HCT116 (cell line): ENCODE measurements at regions not wholly inside any gene's neighbourhood (a gene's known extent, or its start where the extent isn't known, plus 50 kb on each side); places are given as distances from the start of the nearest gene placed in this dataset.

Experiments
- ATAC-seq: fragments of 200-7000 bp; cut with Tn5 transposase; 2 replicates; pipeline ENCODE4 v1.9.1; 2020; ENCODE audit warnings: mild to moderate bottlenecking, moderate library complexity
- BruUV-seq: library from RNA; stranded (reverse); fragments of 400-500 nt; replicated peaks from 2 replicates; lab custom pipeline; 2021; lab: Mats Ljungman, UMichigan
- CTCF ChIA-PET: fragments of 300-600 bp; sonication (Branson Sonifier 250); formaldehyde crosslinking; loops from one replicate; lab custom pipeline; 2021; ENCODE audit warnings: antibody characterized with exemption; lab: Charles Lee
- POLR2A ChIA-PET: fragments of 300-600, 350-600 bp; sonication (Branson Sonifier 250); formaldehyde crosslinking; loops from one replicate; lab custom pipeline; 2021; ENCODE audit warnings: antibody characterized with exemption; lab: Charles Lee
- RAD21 ChIA-PET, 2 experiments: fragments of 300-600 bp; sonication (Branson Sonifier 250); formaldehyde crosslinking; loops; one replicate each; lab custom pipeline; 2023; ENCODE audit warnings: low total read pairs in 2 of 2; ENCODE audit not compliant: uncharacterized antibody in 2 of 2, unreplicated experiment in 2 of 2, low non-redundant PET in 1 of 2; lab: Charles Lee
- DNase-seq: peaks from one replicate; pipeline ENCODE4 v3.0.0-alpha.2; 2010; ENCODE audit warnings: low read depth, low spot score
- H2AFZ ChIP-seq: fragments of 200-600 bp; shearing (Covaris generic), sonication (generic); 2 replicates; pipeline ENCODE4 v1.6.1; 2017; ENCODE audit warnings: low read depth, mixed run types, mixed read lengths, antibody characterized with exemption, low read length; ENCODE audit not compliant: poor library complexity, severe bottlenecking
- H3K27ac ChIP-seq: 2 replicates; pipeline ENCODE4 v1.5.1; 2012; ENCODE audit warnings: low read depth, low read length
- H3K27me3 ChIP-seq: fragments of 200-600 bp; sonication (generic); 2 replicates; pipeline ENCODE4 v1.6.1; 2016; ENCODE audit warnings: mixed run types, low read length, mixed read lengths; ENCODE audit not compliant: insufficient read depth
- H3K36me3 ChIP-seq, 2 experiments: fragments of 200-500 bp in 1 of 2; fragments of 200-600 bp in 1 of 2; sonication (Bioruptor generic) in 1 of 2; sonication (generic) in 1 of 2; 2 replicates each; pipeline versions ENCODE4 v1.5.1 to v1.6.1; 2014 to 2016; ENCODE audit warnings: low read length in 2 of 2, inconsistent platforms in 1 of 2, mixed read lengths in 1 of 2, mixed run types in 1 of 2; ENCODE audit not compliant: insufficient read depth in 2 of 2, control insufficient read depth in 1 of 2
- H3K4me1 ChIP-seq, 2 experiments: fragments of 200-600 bp in 1 of 2; sonication (generic) in 1 of 2; 2 replicates each; pipeline versions ENCODE4 v1.5.1 to v1.6.1; 2012 to 2017; ENCODE audit warnings: low read length in 2 of 2, inconsistent platforms in 1 of 2, mild to moderate bottlenecking in 1 of 2, mixed read lengths in 1 of 2, mixed run types in 1 of 2, moderate library complexity in 1 of 2; ENCODE audit not compliant: insufficient read depth in 2 of 2, control insufficient read depth in 1 of 2
- H3K4me2 ChIP-seq: fragments of 200-600 bp; sonication (generic); 2 replicates; pipeline ENCODE4 v1.6.1; 2017; ENCODE audit warnings: mixed run types, low read length, mixed read lengths
- H3K4me3 ChIP-seq, 2 experiments: fragments of 200-600 bp in 1 of 2; sonication (generic) in 1 of 2; replicated peaks in 1 of 2; 2 replicates each; pipeline ENCODE4 v1.5.1; 2011 to 2016; ENCODE audit warnings: low read length in 2 of 2, control low read depth in 1 of 2, low read depth in 1 of 2, mild to moderate bottlenecking in 1 of 2, mixed read lengths in 1 of 2, mixed run types in 1 of 2
- H3K79me2 ChIP-seq: fragments of 200-600 bp; sonication (generic); 2 replicates; pipeline ENCODE4 v1.6.1; 2017; ENCODE audit warnings: mild to moderate bottlenecking, mixed run types, low read length, moderate library complexity, mixed read lengths; ENCODE audit not compliant: insufficient read depth
- H3K9ac ChIP-seq: fragments of 200-600 bp; sonication (generic); 2 replicates; pipeline ENCODE4 v1.6.1; 2016; ENCODE audit warnings: low read length, mixed read lengths
- H3K9me2 ChIP-seq: fragments of 200-600 bp; sonication (generic), shearing (Covaris generic); 2 replicates; pipeline ENCODE4 v1.6.1; 2017; ENCODE audit warnings: mixed run types, mild to moderate bottlenecking, moderate library complexity; ENCODE audit not compliant: insufficient read depth
- H3K9me3 ChIP-seq, 2 experiments: fragments of 200-500 bp in 1 of 2; fragments of 200-600 bp in 1 of 2; sonication (Bioruptor generic) in 1 of 2; sonication (generic) in 1 of 2; 2 replicates each; pipeline ENCODE4 v1.6.1; 2014 to 2017; ENCODE audit warnings: low read length in 2 of 2, mixed read lengths in 2 of 2, inconsistent platforms in 1 of 2, low read depth in 1 of 2, mild to moderate bottlenecking in 1 of 2, mixed run types in 1 of 2, moderate library complexity in 1 of 2; ENCODE audit not compliant: control insufficient read depth in 1 of 2, insufficient read depth in 1 of 2
- H4K20me1 ChIP-seq: fragments of 200-600 bp; sonication (generic), shearing (Covaris generic); 2 replicates; pipeline ENCODE4 v1.6.1; 2017; ENCODE audit warnings: mixed run types, mild to moderate bottlenecking, moderate library complexity; ENCODE audit not compliant: insufficient read depth
- ATF3 ChIP-seq: IDR thresholded peaks from 2 replicates; pipeline ENCODE4 v1.6.1; 2012
- CBX3 ChIP-seq: IDR thresholded peaks from 2 replicates; pipeline ENCODE4 v1.6.1; 2012; ENCODE audit warnings: low read depth
- CEBPB ChIP-seq: IDR thresholded peaks from 2 replicates; pipeline ENCODE4 v1.6.1; 2012; ENCODE audit warnings: low read depth
- EGR1 ChIP-seq: IDR thresholded peaks from 2 replicates; pipeline ENCODE4 v1.6.1; 2012; ENCODE audit warnings: low read depth
- ELF1 ChIP-seq: IDR thresholded peaks from 2 replicates; pipeline ENCODE4 v1.6.1; 2012; ENCODE audit warnings: low read depth, borderline replicate concordance
- JUND ChIP-seq: IDR thresholded peaks from 2 replicates; pipeline ENCODE4 v1.6.1; 2012
- MAX ChIP-seq: IDR thresholded peaks from 2 replicates; pipeline ENCODE4 v1.6.1; 2012
- RAD21 ChIP-seq: IDR thresholded peaks from 2 replicates; pipeline ENCODE4 v1.6.1; 2012; ENCODE audit warnings: low read depth, mild to moderate bottlenecking
- SIN3A ChIP-seq: IDR thresholded peaks from 2 replicates; pipeline ENCODE4 v1.6.1; 2012; ENCODE audit warnings: low read depth
- SRF ChIP-seq: IDR thresholded peaks from 2 replicates; pipeline ENCODE4 v1.6.1; 2012; ENCODE audit warnings: low read depth
- TCF7L2 ChIP-seq: IDR thresholded peaks from 2 replicates; pipeline ENCODE4 v1.7.0; 2011; ENCODE audit warnings: borderline replicate concordance, inconsistent platforms; ENCODE audit not compliant: insufficient read depth, insufficient read length; ENCODE audit errors: extremely low read depth
- YY1 ChIP-seq: IDR thresholded peaks from 2 replicates; pipeline ENCODE4 v1.6.1; 2011; ENCODE audit warnings: low read length, low read depth, moderate library complexity, mild to moderate bottlenecking; ENCODE audit not compliant: insufficient replicate concordance; ENCODE audit errors: extremely low read depth
- ZFX ChIP-seq: fragments of 450-650 bp; IDR thresholded peaks from 2 replicates; pipeline ENCODE4 v1.6.1; 2017
- ZNF274 ChIP-seq: fragments of 200-500 bp; sonication (Bioruptor generic); IDR thresholded peaks from 2 replicates; pipeline ENCODE4 v1.6.1; 2014; ENCODE audit warnings: mild to moderate bottlenecking, low read depth, low read length, inconsistent platforms
- intact Hi-C: fragments of 100-400 bp; cut with micrococcal nuclease; formaldehyde crosslinking; loops from 2 replicates; pipeline ENCODE4 v1.10.0; 2022
- TF ChIP-seq, protein P1 (sequence below): IDR thresholded peaks from 2 replicates; pipeline ENCODE4 v1.6.1; 2012; ENCODE audit warnings: low read depth

DNA sequence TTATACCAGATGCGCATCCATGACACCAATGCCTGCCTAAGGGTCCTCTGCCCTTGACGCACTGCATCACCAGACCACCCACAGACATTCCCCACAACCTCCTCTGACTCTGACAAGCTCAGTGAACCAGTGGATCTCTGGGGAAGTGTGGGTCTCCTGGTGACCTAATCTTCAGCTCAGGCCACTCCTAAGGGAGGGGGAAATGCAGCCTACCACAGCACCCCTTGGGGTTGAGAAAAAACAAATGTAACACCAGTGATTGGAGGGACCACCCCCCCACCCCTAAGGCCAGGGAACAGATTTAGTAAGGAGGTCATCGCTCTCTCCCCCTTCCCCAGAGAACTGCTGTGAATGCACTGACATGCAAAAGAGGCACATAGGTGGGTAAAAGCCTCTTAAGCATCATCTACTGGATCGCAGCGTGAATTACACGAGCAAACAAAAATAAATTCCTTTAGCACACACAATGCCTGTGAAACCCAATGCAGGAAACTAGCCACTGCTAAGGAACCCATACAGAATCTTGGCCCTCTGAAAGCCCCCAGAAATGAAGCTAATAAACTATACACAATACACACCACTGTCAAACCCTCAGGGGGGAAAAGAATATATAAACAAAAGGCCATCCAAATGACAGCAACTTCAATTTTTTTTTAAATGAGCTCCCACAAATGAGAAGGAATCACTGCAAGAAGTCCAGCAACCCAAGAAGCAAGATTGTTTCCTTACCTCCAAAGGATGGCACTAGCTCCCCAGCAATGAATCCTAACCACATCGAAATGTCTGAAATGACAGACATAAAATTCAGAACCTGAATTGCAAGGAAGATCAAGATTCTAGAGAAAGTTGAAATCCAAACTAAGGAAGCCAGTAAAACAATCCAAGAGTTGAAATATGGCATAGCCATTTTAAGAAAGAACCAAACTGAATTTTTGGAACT lies 513.7 kb upstream of the PTGER4 start:
- H2AFZ ChIP-seq: no peak overlapping the region
- ATAC-seq: no peak
- RAD21 ChIA-PET: no interaction called here
- no peak overlapping the region for H3K4me3 ChIP-seq
- BruUV-seq: no TSS peak
- H3K79me2 ChIP-seq: no peaks in the 10 kb centered on the region
- no peaks in the 10 kb centered on the region for H3K9me3 ChIP-seq
- POLR2A ChIA-PET: no interaction called here
- 0 out of 2 replicates have a peak, but pooled peaks have one; percentile 25 for TF ChIP-seq RAD21
- TF ChIP-seq SRF: no peak
- TF ChIP-seq CBX3: no peak
- H3K27ac ChIP-seq: no peak overlapping the region
- no peaks in the 10 kb centered on the region for H3K36me3 ChIP-seq
- no peak for DNase-seq
- H3K27me3 ChIP-seq: no peaks in the 10 kb centered on the region
- no peak overlapping the region for H3K4me2 ChIP-seq
- H3K4me1 ChIP-seq: no peaks in the 10 kb centered on the region
- H3K9me2 ChIP-seq: no peaks in the 10 kb centered on the region
- H4K20me1 ChIP-seq: no peaks in the 10 kb centered on the region
- intact Hi-C loops: no loop called here
- CTCF ChIA-PET: interaction anchor here (0.9 to 1.0 kb wide), 3 partner anchors 514 to 523 kb away, joined by 3 to 4 read pairs (median 3); partner anchors contain the start of gene PTGER4
- no peak overlapping the region for H3K9ac ChIP-seq

- Histone ChIP-seq H3K9me2 (no peaks in the 10 kb centered on the region), H3K9ac (no peak overlapping the region), H4K20me1 (no peaks in the 10 kb centered on the region), H3K9me3 (no peaks in the 10 kb centered on the region), H2AFZ (no peak overlapping the region), H3K27me3 (no peaks in the 10 kb centered on the region), H3K4me1 (no peaks in the 10 kb centered on the region), H3K4me2 (no peak overlapping the region), H3K36me3 (no peaks in the 10 kb centered on the region), H3K4me3 (no peak overlapping the region), H3K79me2 (no peaks in the 10 kb centered on the region), H3K27ac (no peak overlapping the region)
- no TSS peak for BruUV-seq
- CTCF ChIA-PET: no interaction called here
- POLR2A ChIA-PET: no interaction called here
- ATAC-seq: no peak
- no peak for DNase-seq
- RAD21 ChIA-PET: no interaction called here
- intact Hi-C loops: no loop called here
- TF ChIP-seq, protein P1, sequence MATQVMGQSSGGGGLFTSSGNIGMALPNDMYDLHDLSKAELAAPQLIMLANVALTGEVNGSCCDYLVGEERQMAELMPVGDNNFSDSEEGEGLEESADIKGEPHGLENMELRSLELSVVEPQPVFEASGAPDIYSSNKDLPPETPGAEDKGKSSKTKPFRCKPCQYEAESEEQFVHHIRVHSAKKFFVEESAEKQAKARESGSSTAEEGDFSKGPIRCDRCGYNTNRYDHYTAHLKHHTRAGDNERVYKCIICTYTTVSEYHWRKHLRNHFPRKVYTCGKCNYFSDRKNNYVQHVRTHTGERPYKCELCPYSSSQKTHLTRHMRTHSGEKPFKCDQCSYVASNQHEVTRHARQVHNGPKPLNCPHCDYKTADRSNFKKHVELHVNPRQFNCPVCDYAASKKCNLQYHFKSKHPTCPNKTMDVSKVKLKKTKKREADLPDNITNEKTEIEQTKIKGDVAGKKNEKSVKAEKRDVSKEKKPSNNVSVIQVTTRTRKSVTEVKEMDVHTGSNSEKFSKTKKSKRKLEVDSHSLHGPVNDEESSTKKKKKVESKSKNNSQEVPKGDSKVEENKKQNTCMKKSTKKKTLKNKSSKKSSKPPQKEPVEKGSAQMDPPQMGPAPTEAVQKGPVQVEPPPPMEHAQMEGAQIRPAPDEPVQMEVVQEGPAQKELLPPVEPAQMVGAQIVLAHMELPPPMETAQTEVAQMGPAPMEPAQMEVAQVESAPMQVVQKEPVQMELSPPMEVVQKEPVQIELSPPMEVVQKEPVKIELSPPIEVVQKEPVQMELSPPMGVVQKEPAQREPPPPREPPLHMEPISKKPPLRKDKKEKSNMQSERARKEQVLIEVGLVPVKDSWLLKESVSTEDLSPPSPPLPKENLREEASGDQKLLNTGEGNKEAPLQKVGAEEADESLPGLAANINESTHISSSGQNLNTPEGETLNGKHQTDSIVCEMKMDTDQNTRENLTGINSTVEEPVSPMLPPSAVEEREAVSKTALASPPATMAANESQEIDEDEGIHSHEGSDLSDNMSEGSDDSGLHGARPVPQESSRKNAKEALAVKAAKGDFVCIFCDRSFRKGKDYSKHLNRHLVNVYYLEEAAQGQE: no peak
- no peak for TF ChIP-seq YY1
- no peak for TF ChIP-seq ELF1
- TF ChIP-seq EGR1: no peak
- TF ChIP-seq SIN3A: no peak
- TF ChIP-seq CEBPB: no peak
- no peak for TF ChIP-seq ZNF274
- no peak for TF ChIP-seq TCF7L2
- TF ChIP-seq MAX: no peak
- TF ChIP-seq JUND: no peak
- TF ChIP-seq ATF3: no peak
- no peak for TF ChIP-seq ZFX
Measured at GRCh38 chr5:40165106-40165788, 514.5 kb upstream of the PTGER4 start.
